ENCODE measurements at regions not wholly inside any gene's neighbourhood (a gene's known extent, or its start where the extent isn't known, plus 50 kb on each side); places are given as distances from the start of the nearest gene placed in this dataset.

GRCh38 chr11:94694309-94695060, 73.7 kb upstream of the AMOTL1 start:
- H3K4me3 ChIP-seq, result no peak overlapping the region
- BruUV-seq (replicated peaks), result no TSS peak
- no peaks in the 10 kb centered on the region for H3K9me3 ChIP-seq (ENCODE audit: insufficient read depth, low read depth)
- intact Hi-C loops (cut with micrococcal nuclease; ENCODE audit: unreplicated experiment), result no loop called here
- H4K20me1 ChIP-seq (ENCODE audit: insufficient read depth), result no peaks in the 10 kb centered on the region
- H3K9me2 ChIP-seq (ENCODE audit: insufficient read depth), result 0 out of 2 replicates have a peak, but pooled peaks cover 4% of the 10 kb centered on the region
- no peaks in the 10 kb centered on the region for H3K36me3 ChIP-seq (ENCODE audit: low read depth)
- H3K4me2 ChIP-seq, result no peak overlapping the region
- no peaks in the 10 kb centered on the region for H3K79me2 ChIP-seq (ENCODE audit: low read depth)
- no peaks in the 10 kb centered on the region for H3K4me1 ChIP-seq (replicated peaks; ENCODE audit: insufficient read depth)
- H2AFZ ChIP-seq, result no peak overlapping the region
- no peak for DNase-seq
- H3F3A ChIP-seq (ENCODE audit: insufficient read depth, low read depth), result no peaks in the 10 kb centered on the region
- H3K27ac ChIP-seq, result no peak overlapping the region
- TF ChIP-seq EZH2 (IDR thresholded peaks at IDR 0.05; ENCODE audit: low read depth) (no peak), CTCF (conservative IDR thresholded peaks at IDR 0.05) (no peak)
- POLR2A ChIA-PET (ENCODE audit: unreplicated experiment), result interaction anchor here (0.6 kb wide), 1 partner anchor 67 kb away, joined by 3 read pairs; no protein-coding TSS in a partner anchor
- CTCF ChIA-PET, result no interaction called here
- H3K27me3 ChIP-seq (ENCODE audit: insufficient read depth, low read depth), result no peaks in the 10 kb centered on the region

- H3K27me3 ChIP-seq (ENCODE audit: insufficient read depth, low read depth), result no peaks in the 10 kb centered on the region
- H2AFZ ChIP-seq, result no peak overlapping the region
- no peaks in the 10 kb centered on the region for H3K4me1 ChIP-seq (replicated peaks; ENCODE audit: insufficient read depth)
- no peaks in the 10 kb centered on the region for H4K20me1 ChIP-seq (ENCODE audit: insufficient read depth)
- H3K4me2 ChIP-seq, result no peak overlapping the region
- no peak for DNase-seq
- no peaks in the 10 kb centered on the region for H3K9me3 ChIP-seq (ENCODE audit: insufficient read depth, low read depth)
- peaks cover 7% of the 10 kb centered on the region; the same call in 1 of the 2 replicates for H3K9me2 ChIP-seq (ENCODE audit: insufficient read depth)
- H3K4me3 ChIP-seq, result no peak overlapping the region
- POLR2A ChIA-PET (ENCODE audit: unreplicated experiment), result no interaction called here
- CTCF ChIA-PET, result no interaction called here
- H3K36me3 ChIP-seq (ENCODE audit: low read depth), result no peaks in the 10 kb centered on the region
- no peaks in the 10 kb centered on the region for H3F3A ChIP-seq (ENCODE audit: insufficient read depth, low read depth)
- no peak overlapping the region for H3K27ac ChIP-seq
- TF ChIP-seq CTCF (conservative IDR thresholded peaks at IDR 0.05), result no peak
- TF ChIP-seq EZH2 (IDR thresholded peaks at IDR 0.05; ENCODE audit: low read depth), result no peak
- no TSS peak for BruUV-seq (replicated peaks)
- no peaks in the 10 kb centered on the region for H3K79me2 ChIP-seq (ENCODE audit: low read depth)
- intact Hi-C loops (cut with micrococcal nuclease; ENCODE audit: unreplicated experiment), result no loop called here
Measured at GRCh38 chr11:94697156-94697555, 71.0 kb upstream of the AMOTL1 start.

- TF ChIP-seq EZH2 (IDR thresholded peaks at IDR 0.05; ENCODE audit: low read depth), result no peak
- TF ChIP-seq CTCF (conservative IDR thresholded peaks at IDR 0.05), result no peak
- no TSS peak for BruUV-seq (replicated peaks)
- peaks cover 7% of the 10 kb centered on the region; the same call in 1 of the 2 replicates for H3K9me2 ChIP-seq (ENCODE audit: insufficient read depth)
- 0 out of 2 replicates have a peak, but pooled peaks cover 2% of the 10 kb centered on the region for H3K4me1 ChIP-seq (replicated peaks; ENCODE audit: insufficient read depth)
- H3K79me2 ChIP-seq (ENCODE audit: low read depth), result no peaks in the 10 kb centered on the region
- H3K27ac ChIP-seq, result no peak overlapping the region
- peaks cover 5% of the 10 kb centered on the region; the same call in 1 of the 2 replicates for H3K9me3 ChIP-seq (ENCODE audit: insufficient read depth, low read depth)
- H3K4me3 ChIP-seq, result no peak overlapping the region
- no peaks in the 10 kb centered on the region for H3K36me3 ChIP-seq (ENCODE audit: low read depth)
- no peaks in the 10 kb centered on the region for H3K27me3 ChIP-seq (ENCODE audit: insufficient read depth, low read depth)
- no peak overlapping the region for H3K4me2 ChIP-seq
- intact Hi-C loops (cut with micrococcal nuclease; ENCODE audit: unreplicated experiment), result no loop called here
- DNase-seq, result no peak
- no peak overlapping the region for H2AFZ ChIP-seq
- ChIA-PET POLR2A (ENCODE audit: unreplicated experiment) (no interaction called here), CTCF (no interaction called here)
- H3F3A ChIP-seq (ENCODE audit: insufficient read depth, low read depth), result no peaks in the 10 kb centered on the region
- H4K20me1 ChIP-seq (ENCODE audit: insufficient read depth), result no peaks in the 10 kb centered on the region
Measured at GRCh38 chr11:94700622-94701021, 67.5 kb upstream of the AMOTL1 start.
